Ishikawa (cell line): ENCODE measurements at regions not wholly inside any gene's neighbourhood (a gene's known extent, or its start where the extent isn't known, plus 50 kb on each side); places are given as distances from the start of the nearest gene placed in this dataset.

Experiments used
- EGR1 ChIP-seq: IDR thresholded peaks from 2 replicates; pipeline ENCODE4 v1.6.1; 2012
- EP300 ChIP-seq: IDR thresholded peaks from 2 replicates; pipeline ENCODE4 v1.6.1; 2012; ENCODE audit warnings: borderline replicate concordance
- FOXM1 ChIP-seq: IDR thresholded peaks from 2 replicates; pipeline ENCODE4 v1.6.1; 2012; ENCODE audit warnings: low read depth, borderline replicate concordance
- NFIC ChIP-seq: IDR thresholded peaks from 2 replicates; pipeline ENCODE4 v1.6.1; 2012
- REST ChIP-seq: IDR thresholded peaks from 2 replicates; pipeline ENCODE4 v1.6.1; 2012; ENCODE audit warnings: low read depth, mild to moderate bottlenecking
- TAF1 ChIP-seq: IDR thresholded peaks from 2 replicates; pipeline ENCODE4 v1.6.1; 2012; ENCODE audit warnings: low read depth, mild to moderate bottlenecking
- USF1 ChIP-seq: IDR thresholded peaks from 2 replicates; pipeline ENCODE4 v1.6.1; 2012
- YY1 ChIP-seq: IDR thresholded peaks from 2 replicates; pipeline ENCODE4 v1.6.1; 2012; ENCODE audit warnings: low read depth
- ZBTB7A ChIP-seq: IDR thresholded peaks from 2 replicates; pipeline ENCODE4 v1.6.1; 2012; ENCODE audit warnings: low read depth

GRCh38 chr13:47672245-47673008 lies 328.6 kb downstream of the SUCLA2 start:
- TF ChIP-seq EGR1, result no peak
- TF ChIP-seq ZBTB7A, result no peak
- no peak for TF ChIP-seq REST
- TF ChIP-seq FOXM1, result no peak
- TF ChIP-seq YY1, result no peak
- no peak for TF ChIP-seq EP300
- TF ChIP-seq TAF1, result no peak
- no peak for TF ChIP-seq USF1
- no peak for TF ChIP-seq NFIC
